ENCODE measurements at regions not wholly inside any gene's neighbourhood (a gene's known extent, or its start where the extent isn't known, plus 50 kb on each side); places are given as distances from the start of the nearest gene placed in this dataset.

- no peak for TF ChIP-seq CTCF (IDR thresholded peaks at IDR 0.05; ENCODE audit: low read depth, low read length)
- no peak for TF ChIP-seq EZH2phosphoT487 (IDR thresholded peaks at IDR 0.05; ENCODE audit: low read depth)
These were observed 1115.5 kb downstream of the DTWD2 start for GRCh38 chr5:117872798-117873368.

Measured in OCI-LY3 (cell line).